Keratinocyte (primary cell): ENCODE measurements at regions not wholly inside any gene's neighbourhood (a gene's known extent, or its start where the extent isn't known, plus 50 kb on each side); places are given as distances from the start of the nearest gene placed in this dataset.

Experiments
- DNase-seq: peaks from one replicate; pipeline ENCODE4 v3.0.0-alpha.2; 2011; ENCODE audit warnings: low read depth, missing footprints, low spot score
- FAIRE-seq: peaks from 2 replicates; lab custom pipeline; 2011; peaks lifted over from hg19 to GRCh38; lab: Jason Lieb, UNC
- H2AFZ ChIP-seq: 2 replicates; pipeline ENCODE4 v1.6.0; 2012; ENCODE audit warnings: low read length, control low read depth, inconsistent platforms; ENCODE audit not compliant: control insufficient read depth
- H3K27ac ChIP-seq: 2 replicates; pipeline ENCODE4 v1.5.1; 2011; ENCODE audit warnings: low read length; ENCODE audit not compliant: control insufficient read depth, insufficient read depth
- H3K27me3 ChIP-seq: 3 replicates; pipeline ENCODE4 v1.6.0; 2011; ENCODE audit warnings: low read length; ENCODE audit not compliant: control insufficient read depth, insufficient read depth; ENCODE audit errors: extremely low read depth
- H3K36me3 ChIP-seq, 2 experiments: 2 replicates in 1 of 2; 3 replicates in 1 of 2; pipeline ENCODE4 v1.5.1; 2011; ENCODE audit warnings: low read length in 2 of 2, mild to moderate bottlenecking in 1 of 2; ENCODE audit not compliant: control insufficient read depth in 2 of 2, insufficient read depth in 2 of 2; ENCODE audit errors: extremely low read depth in 1 of 2
- H3K4me1 ChIP-seq: 3 replicates; pipeline ENCODE4 v1.5.1; 2011; ENCODE audit warnings: low read length; ENCODE audit not compliant: control insufficient read depth, insufficient read depth; ENCODE audit errors: extremely low read depth
- H3K4me2 ChIP-seq: 3 replicates; pipeline ENCODE4 v1.6.0; 2011; ENCODE audit warnings: low read depth, low read length; ENCODE audit not compliant: control insufficient read depth, insufficient read depth; ENCODE audit errors: extremely low read depth
- H3K4me3 ChIP-seq, 3 experiments: fragments of 200-600 bp in 1 of 3; sonication (generic) in 1 of 3; 2 replicates in 2 of 3; 3 replicates in 1 of 3; pipeline ENCODE4 v1.5.1; 2011 to 2016; ENCODE audit warnings: low read length in 3 of 3, mild to moderate bottlenecking in 3 of 3, control low read depth in 2 of 3, inconsistent platforms in 1 of 3, low read depth in 1 of 3, mixed read lengths in 1 of 3, mixed run types in 1 of 3, moderate library complexity in 1 of 3; ENCODE audit not compliant: control insufficient read depth in 2 of 3, insufficient read depth in 2 of 3; ENCODE audit errors: extremely low read depth in 1 of 3
- H3K79me2 ChIP-seq: 2 replicates; pipeline ENCODE4 v1.6.0; 2012; ENCODE audit warnings: low read length; ENCODE audit not compliant: control insufficient read depth, insufficient read depth
- H3K9ac ChIP-seq: 3 replicates; pipeline ENCODE4 v1.6.0; 2011; ENCODE audit warnings: low read length; ENCODE audit not compliant: control insufficient read depth, insufficient read depth; ENCODE audit errors: extremely low read depth
- H3K9me1 ChIP-seq: 3 replicates; pipeline ENCODE4 v1.6.0; 2011; ENCODE audit warnings: low read length; ENCODE audit not compliant: control insufficient read depth, insufficient read depth; ENCODE audit errors: extremely low read depth
- H3K9me3 ChIP-seq: 2 replicates; pipeline ENCODE4 v1.5.1; 2012; ENCODE audit warnings: low read depth, low read length; ENCODE audit not compliant: control insufficient read depth
- H4K20me1 ChIP-seq: 3 replicates; pipeline ENCODE4 v1.6.0; 2011; ENCODE audit warnings: low read length; ENCODE audit not compliant: control insufficient read depth, insufficient read depth; ENCODE audit errors: extremely low read depth
- CTCF ChIP-seq, 3 experiments: IDR thresholded peaks in 1 of 3; conservative IDR thresholded peaks in 1 of 3; optimal IDR thresholded peaks in 1 of 3; 2 replicates in 2 of 3; 3 replicates in 1 of 3; pipeline versions ENCODE3 to v1.5.1; 2011; ENCODE audit warnings: low read length in 3 of 3, mild to moderate bottlenecking in 3 of 3, moderate library complexity in 2 of 3, control low read depth in 1 of 3, inconsistent platforms in 1 of 3; ENCODE audit not compliant: insufficient read depth in 2 of 3; ENCODE audit errors: extremely low read depth in 1 of 3
- EZH2 ChIP-seq: IDR thresholded peaks from one replicate; pipeline ENCODE4 v1.6.1; 2012; ENCODE audit warnings: inconsistent platforms, mild to moderate bottlenecking, low read length, moderate library complexity
- dilution Hi-C: fragments of 300-500 bp; cut with MboI; formaldehyde crosslinking; loops from one replicate; pipeline ENCODE4 v1.7.0; 2020; ENCODE audit warnings: low sequenced_read_pairs; ENCODE audit not compliant: extremely low pct_ligation_motif_present

GRCh38 chr14:71721791-71722190, 210.4 kb upstream of the RGS6 start:
- no peak overlapping the region for H3K4me3 ChIP-seq
- dilution Hi-C loops: no loop called here
- H3K27ac ChIP-seq: no peak overlapping the region
- no peaks in the 10 kb centered on the region for H3K9me3 ChIP-seq
- peaks cover 14% of the 10 kb centered on the region for H3K4me1 ChIP-seq
- H3K27me3 ChIP-seq: no peaks in the 10 kb centered on the region
- H3K79me2 ChIP-seq: no peaks in the 10 kb centered on the region
- DNase-seq (no peak), FAIRE-seq (no peak)
- peaks cover 0 to 12% of the 10 kb centered on the region in 2 experiments for H3K36me3 ChIP-seq
- H3K9me1 ChIP-seq: no peaks in the 10 kb centered on the region
- H3K4me2 ChIP-seq: no peak overlapping the region
- TF ChIP-seq CTCF (optimal IDR thresholded peaks at IDR 0.05 in 1 of 3, IDR thresholded peaks at IDR 0.05 in 1 of 3, conservative IDR thresholded peaks at IDR 0.05 in 1 of 3; ENCODE audit: extremely low read depth in 1 of 3, insufficient read depth in 2 of 3, low read length in 3 of 3) (no peak), EZH2 (no peak)
- no peak overlapping the region for H2AFZ ChIP-seq
- no peaks in the 10 kb centered on the region for H4K20me1 ChIP-seq
- no peak overlapping the region for H3K9ac ChIP-seq

- Histone ChIP-seq H3K4me3 (no peak overlapping the region), H3K27ac (no peak overlapping the region), H3K36me3 (peaks cover 0 to 12% of the 10 kb centered on the region in 2 experiments), H3K27me3 (no peaks in the 10 kb centered on the region), H3K4me1 (peaks cover 19% of the 10 kb centered on the region), H3K9me3 (no peaks in the 10 kb centered on the region), H3K9me1 (no peaks in the 10 kb centered on the region), H3K9ac (no peak overlapping the region), H4K20me1 (no peaks in the 10 kb centered on the region), H2AFZ (no peak overlapping the region), H3K4me2 (no peak overlapping the region), H3K79me2 (no peaks in the 10 kb centered on the region)
- FAIRE-seq (no peak), DNase-seq (no peak)
- dilution Hi-C loops: no loop called here
- TF ChIP-seq EZH2: no peak
- TF ChIP-seq CTCF (optimal IDR thresholded peaks at IDR 0.05 in 1 of 3, IDR thresholded peaks at IDR 0.05 in 1 of 3, conservative IDR thresholded peaks at IDR 0.05 in 1 of 3; ENCODE audit: extremely low read depth in 1 of 3, insufficient read depth in 2 of 3, low read length in 3 of 3): no peak
These were observed 209.3 kb upstream of the RGS6 start for GRCh38 chr14:71722885-71723284.
